B cell (primary cell): ENCODE measurements at regions not wholly inside any gene's neighbourhood (a gene's known extent, or its start where the extent isn't known, plus 50 kb on each side); places are given as distances from the start of the nearest gene placed in this dataset.

Experiments
- ATAC-seq: fragments of 200-7000 bp; cut with Tn5 transposase; one replicate; pipeline ENCODE4 v1.10.0; 2021; ENCODE audit warnings: low read depth, mild to moderate bottlenecking, moderate number of reproducible peaks, moderate library complexity
- CTCF ChIA-PET: fragments of 350-600 bp; sonication (Branson Sonifier 250); formaldehyde crosslinking; loops from one replicate; lab custom pipeline; 2021; ENCODE audit warnings: antibody characterized with exemption, inconsistent platforms; lab: Charles Lee
- POLR2A ChIA-PET: fragments of 350-600 bp; sonication (Branson Sonifier 250); formaldehyde crosslinking; loops from one replicate; lab custom pipeline; 2021; ENCODE audit warnings: antibody characterized with exemption; lab: Charles Lee
- DNase-seq: peaks from one replicate; pipeline ENCODE4 v3.0.0; 2013
- H2AFZ ChIP-seq: 2 replicates; pipeline ENCODE4 v1.6.1; 2012; ENCODE audit warnings: mild to moderate bottlenecking, low read depth, low read length; ENCODE audit not compliant: insufficient read depth, poor library complexity, severe bottlenecking
- H3K27ac ChIP-seq, 2 donors: 1 replicate in 1 of 2; 2 replicates in 1 of 2; pipeline ENCODE4 v1.5.1; 2012 to 2013; ENCODE audit warnings: low read length in 2 of 2, mild to moderate bottlenecking in 2 of 2, moderate library complexity in 1 of 2
- H3K27me3 ChIP-seq, 4 experiments: fragments of 200-600 bp in 1 of 4; sonication (generic) in 1 of 4; replicated peaks in 1 of 4; 1 replicate in 2 of 4; 2 replicates in 2 of 4; pipeline versions ENCODE4 v1.6.1 to v1.7.0; 2013 to 2016; ENCODE audit warnings: low read length in 3 of 4, mild to moderate bottlenecking in 2 of 4, mixed read lengths in 1 of 4, moderate library complexity in 1 of 4; ENCODE audit not compliant: insufficient read depth in 4 of 4, control insufficient read depth in 3 of 4; ENCODE audit errors: control extremely low read depth in 1 of 4
- H3K36me3 ChIP-seq, 2 experiments: replicated peaks in 1 of 2; 1 replicate in 1 of 2; 2 replicates in 1 of 2; pipeline versions ENCODE4 v1.6.1 to v1.7.1; 2013; ENCODE audit warnings: low read length in 1 of 2; ENCODE audit not compliant: insufficient read depth in 2 of 2, control insufficient read depth in 1 of 2; ENCODE audit errors: control extremely low read depth in 1 of 2, extremely low read depth in 1 of 2
- H3K4me1 ChIP-seq, 2 donors: fragments of 200-600 bp in 1 of 2; sonication (generic) in 1 of 2; 1 replicate in 1 of 2; 2 replicates in 1 of 2; pipeline versions ENCODE4 v1.5.1 to v1.6.1; 2013 to 2017; ENCODE audit warnings: low read length in 2 of 2; ENCODE audit not compliant: control insufficient read depth in 2 of 2, insufficient read depth in 2 of 2
- H3K4me2 ChIP-seq: replicated peaks from 2 replicates; pipeline ENCODE3; 2012; ENCODE audit warnings: mild to moderate bottlenecking, low read depth, low read length; ENCODE audit not compliant: poor library complexity, severe bottlenecking
- H3K4me3 ChIP-seq, 5 experiments: fragments of 200-600 bp in 1 of 5; sonication (generic) in 1 of 5; 1 replicate in 3 of 5; 2 replicates in 2 of 5; pipeline versions ENCODE4 v1.5.1 to v1.7.0; 2011 to 2016; ENCODE audit warnings: low read length in 4 of 5, mild to moderate bottlenecking in 4 of 5, low read depth in 2 of 5, control low read depth in 1 of 5, moderate library complexity in 1 of 5; ENCODE audit not compliant: insufficient read depth in 1 of 5; ENCODE audit errors: control extremely low read depth in 1 of 5, extremely low read depth in 1 of 5
- H3K79me2 ChIP-seq: fragments of 200-600 bp; sonication (generic); one replicate; pipeline ENCODE4 v1.6.0; 2016; ENCODE audit warnings: low read length; ENCODE audit not compliant: control insufficient read depth, insufficient read depth
- H3K9ac ChIP-seq: fragments of 200-600 bp; sonication (generic); 2 replicates; pipeline ENCODE4 v1.6.1; 2017; ENCODE audit warnings: mild to moderate bottlenecking, low read length, moderate library complexity
- H3K9me3 ChIP-seq, 3 donors: one replicate each; pipeline versions ENCODE4 v1.6.1 to v1.7.1; 2013; ENCODE audit warnings: low read length in 2 of 3; ENCODE audit not compliant: control insufficient read depth in 2 of 3, insufficient read depth in 1 of 3; ENCODE audit errors: control extremely low read depth in 1 of 3
- H4K20me1 ChIP-seq: 2 replicates; pipeline ENCODE4 v1.6.0; 2012; ENCODE audit warnings: mild to moderate bottlenecking, low read length; ENCODE audit not compliant: insufficient read depth, control insufficient read depth, poor library complexity, severe bottlenecking
- H3K27ac Mint-ChIP-seq: one replicate; pipeline ENCODE4 v1.8.0; 2021; ENCODE audit warnings: mixed read lengths
- H3K27me3 Mint-ChIP-seq: one replicate; pipeline ENCODE4 v1.8.0; 2021; ENCODE audit warnings: mixed read lengths
- H3K4me1 Mint-ChIP-seq: one replicate; pipeline ENCODE4 v1.8.0; 2021; ENCODE audit warnings: mixed read lengths
- H3K4me3 Mint-ChIP-seq: one replicate; pipeline ENCODE4 v1.8.0; 2021; ENCODE audit warnings: mixed read lengths
- H3K9me3 Mint-ChIP-seq: one replicate; pipeline ENCODE4 v1.8.0; 2022; ENCODE audit warnings: mixed read lengths; ENCODE audit not compliant: insufficient read depth
- EZH2 ChIP-seq: IDR thresholded peaks from 2 replicates; pipeline ENCODE4 v1.6.1; 2012; ENCODE audit warnings: borderline replicate concordance, low read depth, mild to moderate bottlenecking, moderate library complexity, low read length; ENCODE audit not compliant: insufficient read depth, poor library complexity, severe bottlenecking
- WGBS: methylation state at CpG from one replicate; pipeline ENCODE4 v1.1.5; 2013; ENCODE audit warnings: missing lambda C conversion rate; ENCODE audit not compliant: insufficient coverage; 5-methylcytosine and 5-hydroxymethylcytosine counted together
- intact Hi-C: fragments of 100-400 bp; cut with micrococcal nuclease; formaldehyde crosslinking; loops from one replicate; pipeline ENCODE4 v1.10.0; 2022

- no peaks in the 10 kb centered on the region for H3K36me3 ChIP-seq
- CTCF ChIA-PET = no interaction called here
- Mint-ChIP-seq H3K4me1 (no peaks in the 10 kb centered on the region), H3K27me3 (peaks cover 22% of the 10 kb centered on the region), H3K27ac (no peak overlapping the region), H3K4me3 (no peak overlapping the region), H3K9me3 (no peaks in the 10 kb centered on the region)
- H3K79me2 ChIP-seq = no peaks in the 10 kb centered on the region
- no peak for DNase-seq
- POLR2A ChIA-PET = no interaction called here
- 92% methylated on average over 6 of the region's 6 CpGs for WGBS
- H3K9me3 ChIP-seq = peaks cover 0 to 5% (median 0%) of the 10 kb centered on the region in 3 donors
- H3K27ac ChIP-seq = no peak overlapping the region
- no peak for ATAC-seq
- TF ChIP-seq EZH2 = no peak
- H3K27me3 ChIP-seq = peaks cover 0 to 8% (median 3%) of the 10 kb centered on the region in 4 experiments
- H4K20me1 ChIP-seq = no peaks in the 10 kb centered on the region
- no peak overlapping the region for H3K9ac ChIP-seq
- no peak overlapping the region for H3K4me2 ChIP-seq
- no peak overlapping the region for H2AFZ ChIP-seq
- intact Hi-C loops = no loop called here
- no peak overlapping the region for H3K4me3 ChIP-seq
- H3K4me1 ChIP-seq = peaks cover 0 to 3% of the 10 kb centered on the region in 2 donors
Measured at GRCh38 chr10:6649903-6650302, 69.8 kb upstream of the PRKCQ start.

DNA sequence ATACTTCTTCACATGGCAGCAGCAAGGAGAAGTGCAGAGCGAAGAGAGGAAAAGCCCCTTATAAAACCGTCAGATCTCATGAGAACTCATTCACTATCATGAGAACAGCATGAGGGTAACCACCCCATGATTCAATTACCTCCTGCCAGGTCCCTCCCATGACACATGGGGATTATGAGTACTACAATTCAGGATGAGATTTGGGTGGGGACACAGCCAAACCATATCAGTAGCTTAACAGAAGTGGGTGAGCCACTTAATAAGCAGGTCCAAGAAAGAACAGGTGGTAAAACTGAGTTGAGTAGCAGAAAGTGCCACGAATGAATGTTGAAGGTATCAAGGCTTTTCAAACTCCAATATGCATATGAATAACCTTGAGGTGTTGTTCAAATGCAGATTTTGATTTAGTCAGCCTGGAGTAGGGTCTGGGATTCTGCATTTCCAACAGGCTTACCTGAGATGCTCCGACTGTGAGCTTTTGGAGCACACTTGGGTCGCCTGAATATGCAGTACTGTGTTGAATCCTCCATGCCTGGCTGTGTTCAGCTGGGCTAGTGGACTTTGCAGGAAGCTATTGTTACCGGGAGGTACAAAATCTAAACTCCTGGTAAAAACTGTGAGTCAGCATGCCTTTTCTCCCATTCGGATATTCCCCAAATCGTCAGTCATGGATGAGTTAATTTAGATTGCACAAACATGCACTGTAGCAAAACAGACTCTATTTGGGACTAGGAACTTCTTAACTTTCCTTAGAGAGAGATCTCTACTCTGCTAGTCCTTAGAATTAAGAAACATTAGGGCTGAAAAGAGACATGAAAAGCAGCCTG lies 69.0 kb upstream of the PRKCQ start:
- H3K79me2 ChIP-seq = no peaks in the 10 kb centered on the region
- peaks cover 0 to 3% of the 10 kb centered on the region in 2 donors for H3K4me1 ChIP-seq
- intact Hi-C loops = no loop called here
- H4K20me1 ChIP-seq = no peaks in the 10 kb centered on the region
- no peak for TF ChIP-seq EZH2
- no peaks in the 10 kb centered on the region for H3K9me3 Mint-ChIP-seq
- H3K27ac Mint-ChIP-seq = no peak overlapping the region
- CTCF ChIA-PET = no interaction called here
- peaks cover 0 to 8% (median under 1%) of the 10 kb centered on the region in 4 experiments for H3K27me3 ChIP-seq
- H3K27ac ChIP-seq = no peak overlapping the region
- POLR2A ChIA-PET = no interaction called here
- WGBS = 75% methylated on average over 2 of the region's 8 CpGs
- H3K9ac ChIP-seq = no peak overlapping the region
- no peak overlapping the region for H2AFZ ChIP-seq
- no peak overlapping the region for H3K4me3 ChIP-seq
- peaks cover 0 to 5% (median 0%) of the 10 kb centered on the region in 3 donors for H3K9me3 ChIP-seq
- H3K4me2 ChIP-seq = no peak overlapping the region
- no peak for ATAC-seq
- no peak for DNase-seq
- H3K4me3 Mint-ChIP-seq = no peak overlapping the region
- no peaks in the 10 kb centered on the region for H3K36me3 ChIP-seq
- H3K27me3 Mint-ChIP-seq = peaks cover 23% of the 10 kb centered on the region
- no peaks in the 10 kb centered on the region for H3K4me1 Mint-ChIP-seq
